ENCODE measurements at regions not wholly inside any gene's neighbourhood (a gene's known extent, or its start where the extent isn't known, plus 50 kb on each side); places are given as distances from the start of the nearest gene placed in this dataset.

DNA sequence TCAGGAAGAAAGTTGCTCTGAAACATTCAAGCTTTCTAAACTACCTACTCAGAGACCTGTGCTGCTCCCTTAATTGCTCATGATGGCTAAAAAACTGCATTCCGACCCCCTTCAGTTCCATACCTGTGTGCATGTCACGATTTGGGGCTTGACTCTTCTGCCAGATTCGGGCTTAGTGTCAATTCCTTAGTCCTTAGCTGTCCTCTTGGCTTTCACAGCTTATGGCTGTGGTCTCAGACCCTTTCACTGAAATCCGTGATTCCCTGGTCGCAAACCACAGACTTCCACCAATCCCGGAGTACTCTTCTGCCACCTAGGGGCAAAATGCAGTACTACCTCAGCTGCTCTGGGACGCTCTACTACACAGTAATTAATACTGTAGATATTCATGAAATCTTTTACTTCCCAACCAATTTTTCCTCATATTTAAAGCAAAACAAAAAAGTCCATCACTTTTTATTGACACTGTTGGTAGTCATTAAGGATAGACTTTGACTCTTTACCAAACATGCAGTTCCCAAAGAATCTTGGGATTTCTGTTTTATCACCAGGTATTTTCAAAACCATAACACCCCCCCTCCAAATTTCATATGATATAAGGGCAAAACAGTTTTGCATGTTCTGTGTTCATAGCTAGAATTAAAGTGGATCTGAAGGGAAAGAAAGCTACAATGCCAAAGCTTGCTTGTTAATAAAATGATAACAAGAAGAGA, 617.4 kb downstream of the SLCO4C1 start:
- H3K27ac Mint-ChIP-seq (ENCODE audit: unreplicated experiment) = no peak overlapping the region
- peak; percentile 83 for DNase-seq
- no peak overlapping the region for H3K4me3 Mint-ChIP-seq (ENCODE audit: unreplicated experiment)
- TF ChIP-seq, protein P1, sequence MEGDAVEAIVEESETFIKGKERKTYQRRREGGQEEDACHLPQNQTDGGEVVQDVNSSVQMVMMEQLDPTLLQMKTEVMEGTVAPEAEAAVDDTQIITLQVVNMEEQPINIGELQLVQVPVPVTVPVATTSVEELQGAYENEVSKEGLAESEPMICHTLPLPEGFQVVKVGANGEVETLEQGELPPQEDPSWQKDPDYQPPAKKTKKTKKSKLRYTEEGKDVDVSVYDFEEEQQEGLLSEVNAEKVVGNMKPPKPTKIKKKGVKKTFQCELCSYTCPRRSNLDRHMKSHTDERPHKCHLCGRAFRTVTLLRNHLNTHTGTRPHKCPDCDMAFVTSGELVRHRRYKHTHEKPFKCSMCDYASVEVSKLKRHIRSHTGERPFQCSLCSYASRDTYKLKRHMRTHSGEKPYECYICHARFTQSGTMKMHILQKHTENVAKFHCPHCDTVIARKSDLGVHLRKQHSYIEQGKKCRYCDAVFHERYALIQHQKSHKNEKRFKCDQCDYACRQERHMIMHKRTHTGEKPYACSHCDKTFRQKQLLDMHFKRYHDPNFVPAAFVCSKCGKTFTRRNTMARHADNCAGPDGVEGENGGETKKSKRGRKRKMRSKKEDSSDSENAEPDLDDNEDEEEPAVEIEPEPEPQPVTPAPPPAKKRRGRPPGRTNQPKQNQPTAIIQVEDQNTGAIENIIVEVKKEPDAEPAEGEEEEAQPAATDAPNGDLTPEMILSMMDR (IDR thresholded peaks at IDR 0.05; ENCODE audit: partially characterized antibody, unreplicated experiment) = peak; percentile 92
- H3K36me3 Mint-ChIP-seq (ENCODE audit: unreplicated experiment) = no peaks in the 10 kb centered on the region
- peaks cover 2% of the 10 kb centered on the region for H3K4me1 Mint-ChIP-seq (ENCODE audit: low read depth, unreplicated experiment)
- no peaks in the 10 kb centered on the region for H3K9me3 Mint-ChIP-seq (ENCODE audit: unreplicated experiment)
- H3K27me3 Mint-ChIP-seq (ENCODE audit: unreplicated experiment) = no peaks in the 10 kb centered on the region

DNA sequence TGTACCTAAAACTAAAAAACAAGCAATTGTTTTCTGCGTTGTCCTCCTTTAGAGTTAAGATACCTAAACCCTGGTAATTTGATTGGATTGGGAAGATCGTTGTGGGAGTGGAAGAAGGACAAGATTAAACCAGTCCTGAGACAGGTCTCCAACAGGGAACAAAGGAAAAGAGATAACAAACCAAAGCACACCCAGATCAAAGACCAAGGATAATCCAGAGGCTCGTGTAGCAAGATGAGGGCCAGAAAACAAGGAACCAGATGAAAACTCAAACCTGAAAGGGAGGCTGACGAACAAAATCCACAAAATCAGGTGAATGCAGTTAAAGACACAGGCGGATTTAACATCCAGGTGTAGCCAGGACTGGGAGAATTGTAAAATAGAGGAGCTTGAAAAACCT, 618.1 kb downstream of the SLCO4C1 start:
- Mint-ChIP-seq H3K36me3 (ENCODE audit: unreplicated experiment) (no peaks in the 10 kb centered on the region), H3K4me1 (ENCODE audit: low read depth, unreplicated experiment) (peaks cover 2% of the 10 kb centered on the region), H3K9me3 (ENCODE audit: unreplicated experiment) (no peaks in the 10 kb centered on the region), H3K27ac (ENCODE audit: unreplicated experiment) (no peak overlapping the region), H3K27me3 (ENCODE audit: unreplicated experiment) (no peaks in the 10 kb centered on the region), H3K4me3 (ENCODE audit: unreplicated experiment) (no peak overlapping the region)
- no peak for DNase-seq
- TF ChIP-seq, protein P1 (IDR thresholded peaks at IDR 0.05; ENCODE audit: partially characterized antibody, unreplicated experiment) = no peak

DNA sequence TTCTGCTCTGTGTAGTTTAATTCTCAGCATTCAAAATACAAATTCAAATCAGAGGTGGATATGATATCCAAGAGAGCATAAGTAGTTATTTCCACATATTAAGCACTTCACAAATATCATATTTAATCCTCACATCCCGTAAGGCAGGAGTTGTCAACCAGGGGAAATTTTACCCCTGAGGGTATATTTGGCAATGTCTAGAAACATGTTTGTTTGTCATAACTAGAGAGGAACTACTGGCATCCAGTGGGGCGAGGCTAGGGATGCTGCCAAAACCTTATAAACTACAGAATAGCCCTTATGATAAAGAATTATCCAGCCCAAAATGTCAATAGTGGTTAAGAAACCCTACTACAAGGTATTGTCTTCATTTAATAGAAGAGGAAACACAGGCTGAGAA, 619.4 kb downstream of the SLCO4C1 start:
- H3K4me3 Mint-ChIP-seq (ENCODE audit: unreplicated experiment) = no peak overlapping the region
- no peaks in the 10 kb centered on the region for H3K9me3 Mint-ChIP-seq (ENCODE audit: unreplicated experiment)
- DNase-seq = no peak
- TF ChIP-seq, protein P1 (IDR thresholded peaks at IDR 0.05; ENCODE audit: partially characterized antibody, unreplicated experiment) = no peak
- H3K27ac Mint-ChIP-seq (ENCODE audit: unreplicated experiment) = no peak overlapping the region
- H3K4me1 Mint-ChIP-seq (ENCODE audit: low read depth, unreplicated experiment) = peaks cover 2% of the 10 kb centered on the region
- H3K36me3 Mint-ChIP-seq (ENCODE audit: unreplicated experiment) = no peaks in the 10 kb centered on the region
- H3K27me3 Mint-ChIP-seq (ENCODE audit: unreplicated experiment) = no peaks in the 10 kb centered on the region

DNA sequence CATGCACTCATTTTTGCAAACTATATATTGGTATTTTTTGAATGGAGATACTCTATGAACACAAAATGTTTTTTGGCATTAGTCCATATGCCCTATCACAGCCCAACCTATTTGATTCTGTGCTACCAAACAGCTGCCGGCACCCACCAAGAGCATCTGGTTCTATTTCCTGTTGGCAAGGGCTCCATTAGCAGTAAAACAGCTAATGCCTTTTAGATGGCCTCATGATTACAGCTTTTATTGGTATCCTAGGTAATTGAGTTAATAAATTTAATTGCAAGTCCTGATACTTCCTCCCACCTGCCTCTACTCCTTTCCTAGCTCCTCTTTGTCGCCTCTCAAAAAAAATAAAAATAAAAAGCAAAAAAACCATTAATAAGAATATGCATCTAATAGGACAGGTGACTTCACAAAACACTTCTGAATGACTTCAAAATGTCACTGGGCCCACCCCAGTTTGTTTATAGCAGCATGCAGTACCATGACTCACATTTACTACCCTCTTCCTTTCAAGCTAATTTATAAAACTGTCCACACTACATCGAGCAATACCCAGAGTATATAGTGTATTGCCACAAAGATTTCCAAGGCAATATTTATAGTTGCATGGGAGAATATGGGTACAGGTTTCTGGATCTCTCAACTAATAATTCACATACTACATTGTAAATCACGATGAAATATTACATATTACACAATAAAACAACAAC, 620.4 kb downstream of the SLCO4C1 start:
- Mint-ChIP-seq H3K27ac (ENCODE audit: unreplicated experiment) (no peak overlapping the region), H3K4me3 (ENCODE audit: unreplicated experiment) (no peak overlapping the region), H3K9me3 (ENCODE audit: unreplicated experiment) (no peaks in the 10 kb centered on the region), H3K27me3 (ENCODE audit: unreplicated experiment) (no peaks in the 10 kb centered on the region), H3K36me3 (ENCODE audit: unreplicated experiment) (no peaks in the 10 kb centered on the region), H3K4me1 (ENCODE audit: low read depth, unreplicated experiment) (peaks cover 2% of the 10 kb centered on the region)
- no peak for DNase-seq
- TF ChIP-seq, protein P1 (IDR thresholded peaks at IDR 0.05; ENCODE audit: partially characterized antibody, unreplicated experiment) = no peak

DNA sequence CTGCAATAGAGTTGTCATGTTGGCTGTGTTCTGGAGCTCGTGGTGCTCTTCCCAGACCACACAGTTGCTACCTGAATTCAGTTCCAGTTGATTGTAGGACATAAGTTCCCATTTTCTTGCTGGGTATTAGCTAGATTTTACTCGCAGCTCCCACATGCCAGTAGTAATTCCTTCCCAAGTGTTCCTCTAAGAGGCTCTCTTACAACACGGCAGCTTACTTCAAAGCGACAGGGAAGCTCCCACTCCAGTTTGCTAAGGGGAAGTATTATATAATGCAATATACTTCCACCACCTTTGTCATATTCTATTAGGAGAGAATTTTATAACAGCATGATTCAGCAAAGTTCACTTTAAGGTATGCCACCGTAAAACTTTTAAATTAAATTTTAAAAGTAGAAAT, 623.0 kb downstream of the SLCO4C1 start:
- Mint-ChIP-seq H3K4me3 (ENCODE audit: unreplicated experiment) (no peak overlapping the region), H3K4me1 (ENCODE audit: low read depth, unreplicated experiment) (no peaks in the 10 kb centered on the region), H3K27me3 (ENCODE audit: unreplicated experiment) (no peaks in the 10 kb centered on the region), H3K36me3 (ENCODE audit: unreplicated experiment) (no peaks in the 10 kb centered on the region), H3K9me3 (ENCODE audit: unreplicated experiment) (no peaks in the 10 kb centered on the region), H3K27ac (ENCODE audit: unreplicated experiment) (no peak overlapping the region)
- TF ChIP-seq, protein P1 (IDR thresholded peaks at IDR 0.05; ENCODE audit: partially characterized antibody, unreplicated experiment) = no peak
- no peak for DNase-seq

Measured in glutamatergic neuron (in vitro differentiated cells).